K562 (cell line): ENCODE measurements at regions not wholly inside any gene's neighbourhood (a gene's known extent, or its start where the extent isn't known, plus 50 kb on each side); places are given as distances from the start of the nearest gene placed in this dataset.

Experiments used
- ATAC-seq: fragments of 200-7000 bp; cut with Tn5 transposase; 3 replicates; pipeline ENCODE4 v1.9.1; 2020; ENCODE audit warnings: moderate library complexity
- BruUV-seq: library from RNA; stranded (reverse); fragments of 400-500 nt; replicated peaks from 2 replicates; lab custom pipeline; 2021; lab: Mats Ljungman, UMichigan
- CTCF ChIA-PET: fragments of 300-600 bp; formaldehyde crosslinking; extraction: SDS; loops from one replicate; lab custom pipeline; 2021; ENCODE audit warnings: low intra/inter-chr PET ratio; lab: Yijun Ruan, JAX
- POLR2A ChIA-PET: fragments of 300-600, 350-650 bp; sonication (Branson Sonifier 250); formaldehyde crosslinking; extraction: SDS; loops from one replicate; lab custom pipeline; 2021; ENCODE audit warnings: antibody characterized with exemption, inconsistent platforms; lab: Yijun Ruan, JAX
- DNase-seq, 4 experiments: peaks; one replicate each; pipeline versions ENCODE4 v3.0.0 to v3.0.0-alpha.2; 2011 to 2018; ENCODE audit warnings: low spot score in 3 of 4, mixed read lengths in 3 of 4; ENCODE audit errors: extremely low read depth in 1 of 4
- FAIRE-seq: peaks from 2 replicates; lab custom pipeline; 2011; peaks lifted over from hg19 to GRCh38; lab: Jason Lieb, UNC
- H2AFZ ChIP-seq: 2 replicates; pipeline ENCODE4 v1.6.0; 2011; ENCODE audit warnings: low read depth, low read length, control low read depth, inconsistent platforms
- H3K27ac ChIP-seq: fragments of 200-600 bp; 3 replicates; pipeline ENCODE4 v1.8.0; 2011; ENCODE audit warnings: low read depth, mild to moderate bottlenecking, control low read depth, inconsistent platforms, low read length, moderate library complexity, mixed read lengths; ENCODE audit errors: extremely low read depth
- H3K27me3 ChIP-seq, 2 experiments: fragments of 300-600 bp in 1 of 2; 2 replicates in 1 of 2; 3 replicates in 1 of 2; pipeline versions ENCODE4 v1.6.0 to v1.8.0; 2011; ENCODE audit warnings: inconsistent platforms in 2 of 2, low read length in 2 of 2, mild to moderate bottlenecking in 1 of 2, mixed read lengths in 1 of 2, moderate library complexity in 1 of 2; ENCODE audit not compliant: control insufficient read depth in 2 of 2, insufficient read depth in 2 of 2
- H3K36me3 ChIP-seq: fragments of 300-600 bp; 3 replicates; pipeline ENCODE4 v1.8.0; 2011; ENCODE audit warnings: mild to moderate bottlenecking, low read length, inconsistent platforms; ENCODE audit not compliant: control insufficient read depth, insufficient read depth
- H3K4me1 ChIP-seq, 2 experiments: fragments of 200-600 bp in 1 of 2; replicated peaks in 1 of 2; 2 replicates in 1 of 2; 3 replicates in 1 of 2; pipeline versions ENCODE4 v1.5.1 to v1.8.0; 2011; ENCODE audit warnings: inconsistent platforms in 2 of 2, low read length in 2 of 2, mild to moderate bottlenecking in 1 of 2, mixed read lengths in 1 of 2, moderate library complexity in 1 of 2; ENCODE audit not compliant: control insufficient read depth in 2 of 2, insufficient read depth in 2 of 2
- H3K4me2 ChIP-seq: 2 replicates; pipeline ENCODE4 v1.6.1; 2011; ENCODE audit warnings: low read length, control low read depth, inconsistent platforms, mixed read lengths; ENCODE audit not compliant: insufficient read depth
- H3K4me3 ChIP-seq: fragments of 200-600 bp; sonication (generic), shearing (Covaris generic); 2 replicates; pipeline ENCODE4 v1.5.1; 2016; ENCODE audit warnings: control low read depth, inconsistent platforms
- H3K79me2 ChIP-seq: fragments of 200-600 bp; 3 replicates; pipeline ENCODE4 v1.8.0; 2011; ENCODE audit warnings: low read length, inconsistent platforms; ENCODE audit not compliant: control insufficient read depth, insufficient read depth
- H3K9ac ChIP-seq, 2 experiments: 2 replicates each; pipeline versions ENCODE4 v1.6.0 to v1.6.1; 2011; ENCODE audit warnings: low read depth in 2 of 2, low read length in 2 of 2, control low read depth in 1 of 2, inconsistent platforms in 1 of 2, mild to moderate bottlenecking in 1 of 2, mixed read lengths in 1 of 2; ENCODE audit not compliant: insufficient read depth in 1 of 2
- H3K9me1 ChIP-seq: one replicate; pipeline ENCODE4 v1.6.0; 2011; ENCODE audit warnings: inconsistent platforms, mild to moderate bottlenecking, low read length, moderate library complexity; ENCODE audit not compliant: control insufficient read depth, insufficient read depth
- H3K9me3 ChIP-seq: replicated peaks from 2 replicates; pipeline ENCODE4 v1.5.1; 2011; ENCODE audit warnings: low read depth, low read length, inconsistent platforms; ENCODE audit not compliant: control insufficient read depth, insufficient read depth
- H4K20me1 ChIP-seq: replicated peaks from 2 replicates; pipeline ENCODE4 v1.6.1; 2011; ENCODE audit warnings: low read length, inconsistent platforms, mixed read lengths; ENCODE audit not compliant: control insufficient read depth, insufficient read depth
- ESRRA ChIP-seq: fragments of 450-650 bp; IDR thresholded peaks from 2 replicates; pipeline ENCODE4 v1.6.1; 2014; ENCODE audit warnings: low read depth, mild to moderate bottlenecking, moderate library complexity, borderline replicate concordance
- GABPB1 ChIP-seq: sonication (generic); formaldehyde crosslinking; IDR thresholded peaks from 2 replicates; pipeline ENCODE4 v1.8.0; 2022; ENCODE audit warnings: mild to moderate bottlenecking, missing genetic modification reagents
- HMG20B ChIP-seq: fragments of 250-450 bp; sonication (Bioruptor Pico); IDR thresholded peaks from 2 replicates; pipeline ENCODE4 v1.5.0; 2021; ENCODE audit warnings: mild to moderate bottlenecking
- KLF13 ChIP-seq: fragments of 450-650 bp; IDR thresholded peaks from 2 replicates; pipeline ENCODE4 v1.6.1; 2016; ENCODE audit warnings: missing genetic modification characterization, low read depth, mild to moderate bottlenecking, missing compliant biosample characterization, moderate library complexity, borderline replicate concordance
- RBM25 ChIP-seq: fragments of 200-400 bp; formaldehyde crosslinking; IDR thresholded peaks from 2 replicates; pipeline ENCODE4 v1.6.1; 2018; ENCODE audit warnings: low read length, low read depth, moderate library complexity; ENCODE audit not compliant: severe bottlenecking
- WGBS: fragments of 100-300 bp; shearing (Covaris generic); methylation state at CpG from one replicate; pipeline ENCODE4 v1.1.6; 2016; ENCODE audit warnings: low coverage, mixed read lengths; ENCODE audit not compliant: insufficient coverage; ENCODE audit errors: missing lambda C conversion rate; 5-methylcytosine and 5-hydroxymethylcytosine counted together
- in situ Hi-C: fragments of 300-500 bp; cut with MboI; formaldehyde crosslinking; loops from 4 replicates; pipeline ENCODE4 v1.15.0; 2018; ENCODE audit warnings: inconsistent platforms, mixed read lengths
- intact Hi-C: fragments of 100-400 bp; cut with micrococcal nuclease; formaldehyde crosslinking; loops from 2 replicates; pipeline ENCODE4 v1.14.2; 2022
- TF ChIP-seq, protein P1 (sequence below): IDR thresholded peaks from 3 replicates; pipeline ENCODE4 v1.6.1; 2011; ENCODE audit warnings: borderline replicate concordance, mild to moderate bottlenecking, moderate library complexity; ENCODE audit not compliant: insufficient read length; ENCODE audit errors: extremely low read depth
- TF ChIP-seq, protein P2 (sequence below), 2 experiments: IDR thresholded peaks; 2 replicates each; pipeline ENCODE4 v1.6.1; 2012; ENCODE audit warnings: improper control_type of control experiment in 2 of 2, low read depth in 2 of 2, low read length in 2 of 2, borderline replicate concordance in 1 of 2

- H3K4me3 ChIP-seq, result no peak overlapping the region
- H3K79me2 ChIP-seq, result no peaks in the 10 kb centered on the region
- intact Hi-C loops (no loop called here), in situ Hi-C loops (no loop called here)
- FAIRE-seq (no peak), ATAC-seq (no peak), DNase-seq (no peak)
- no peak overlapping the region for H2AFZ ChIP-seq
- no peaks in the 10 kb centered on the region for H3K9me1 ChIP-seq
- ChIA-PET CTCF (interaction anchor here (0.6 kb wide), 1 partner anchor 8 kb away, joined by 3 read pairs; no protein-coding TSS in a partner anchor), POLR2A (no interaction called here)
- TF ChIP-seq HMG20B (CRISPR knock-in tag) (no peak), KLF13 (tag) (no peak), GABPB1 (CRISPR knock-in tag) (no peak), ESRRA (no peak), RBM25 (no peak)
- TF ChIP-seq, protein P1, sequence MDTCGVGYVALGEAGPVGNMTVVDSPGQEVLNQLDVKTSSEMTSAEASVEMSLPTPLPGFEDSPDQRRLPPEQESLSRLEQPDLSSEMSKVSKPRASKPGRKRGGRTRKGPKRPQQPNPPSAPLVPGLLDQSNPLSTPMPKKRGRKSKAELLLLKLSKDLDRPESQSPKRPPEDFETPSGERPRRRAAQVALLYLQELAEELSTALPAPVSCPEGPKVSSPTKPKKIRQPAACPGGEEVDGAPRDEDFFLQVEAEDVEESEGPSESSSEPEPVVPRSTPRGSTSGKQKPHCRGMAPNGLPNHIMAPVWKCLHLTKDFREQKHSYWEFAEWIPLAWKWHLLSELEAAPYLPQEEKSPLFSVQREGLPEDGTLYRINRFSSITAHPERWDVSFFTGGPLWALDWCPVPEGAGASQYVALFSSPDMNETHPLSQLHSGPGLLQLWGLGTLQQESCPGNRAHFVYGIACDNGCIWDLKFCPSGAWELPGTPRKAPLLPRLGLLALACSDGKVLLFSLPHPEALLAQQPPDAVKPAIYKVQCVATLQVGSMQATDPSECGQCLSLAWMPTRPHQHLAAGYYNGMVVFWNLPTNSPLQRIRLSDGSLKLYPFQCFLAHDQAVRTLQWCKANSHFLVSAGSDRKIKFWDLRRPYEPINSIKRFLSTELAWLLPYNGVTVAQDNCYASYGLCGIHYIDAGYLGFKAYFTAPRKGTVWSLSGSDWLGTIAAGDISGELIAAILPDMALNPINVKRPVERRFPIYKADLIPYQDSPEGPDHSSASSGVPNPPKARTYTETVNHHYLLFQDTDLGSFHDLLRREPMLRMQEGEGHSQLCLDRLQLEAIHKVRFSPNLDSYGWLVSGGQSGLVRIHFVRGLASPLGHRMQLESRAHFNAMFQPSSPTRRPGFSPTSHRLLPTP, result no peak
- TF ChIP-seq, protein P2, sequence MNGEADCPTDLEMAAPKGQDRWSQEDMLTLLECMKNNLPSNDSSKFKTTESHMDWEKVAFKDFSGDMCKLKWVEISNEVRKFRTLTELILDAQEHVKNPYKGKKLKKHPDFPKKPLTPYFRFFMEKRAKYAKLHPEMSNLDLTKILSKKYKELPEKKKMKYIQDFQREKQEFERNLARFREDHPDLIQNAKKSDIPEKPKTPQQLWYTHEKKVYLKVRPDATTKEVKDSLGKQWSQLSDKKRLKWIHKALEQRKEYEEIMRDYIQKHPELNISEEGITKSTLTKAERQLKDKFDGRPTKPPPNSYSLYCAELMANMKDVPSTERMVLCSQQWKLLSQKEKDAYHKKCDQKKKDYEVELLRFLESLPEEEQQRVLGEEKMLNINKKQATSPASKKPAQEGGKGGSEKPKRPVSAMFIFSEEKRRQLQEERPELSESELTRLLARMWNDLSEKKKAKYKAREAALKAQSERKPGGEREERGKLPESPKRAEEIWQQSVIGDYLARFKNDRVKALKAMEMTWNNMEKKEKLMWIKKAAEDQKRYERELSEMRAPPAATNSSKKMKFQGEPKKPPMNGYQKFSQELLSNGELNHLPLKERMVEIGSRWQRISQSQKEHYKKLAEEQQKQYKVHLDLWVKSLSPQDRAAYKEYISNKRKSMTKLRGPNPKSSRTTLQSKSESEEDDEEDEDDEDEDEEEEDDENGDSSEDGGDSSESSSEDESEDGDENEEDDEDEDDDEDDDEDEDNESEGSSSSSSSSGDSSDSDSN (IDR thresholded peaks at IDR 0.05; ENCODE audit: borderline replicate concordance in 1 of 2, low read depth in 2 of 2, low read length in 2 of 2), result no peak
- no peaks in the 10 kb centered on the region; the same call in 1 of the 2 replicates for H4K20me1 ChIP-seq
- no peak overlapping the region for H3K27ac ChIP-seq
- no peaks in the 10 kb centered on the region for H3K4me1 ChIP-seq
- WGBS, result 1% methylated on average over 11 of the region's 11 CpGs
- no peaks in the 10 kb centered on the region for H3K9me3 ChIP-seq
- no peak overlapping the region for H3K9ac ChIP-seq
- no peaks in the 10 kb centered on the region for H3K36me3 ChIP-seq
- no TSS peak for BruUV-seq
- H3K4me2 ChIP-seq, result no peak overlapping the region
- H3K27me3 ChIP-seq, result peaks cover 27 to 29% of the 10 kb centered on the region in 2 experiments
These were observed 95.6 kb upstream of the TJP1 start for GRCh38 chr15:29917600-29918597.
